ENCODE measurements at regions not wholly inside any gene's neighbourhood (a gene's known extent, or its start where the extent isn't known, plus 50 kb on each side); places are given as distances from the start of the nearest gene placed in this dataset.
"Not testable (repeated sequence)": the region's sequence is repeated elsewhere in the genome, so short reads cannot be mapped to it uniquely, and the experiment has no call there.

- Histone ChIP-seq H3K79me1 (ENCODE audit: low read length) (peaks cover 28% of the 10 kb centered on the region), H3K27ac (ENCODE audit: low read depth, low read length) (peak overlapping the region; percentile 93), H2BK120ac (ENCODE audit: insufficient read depth, low read length, poor library complexity) (peak overlapping the region; percentile 1)
- H3K14ac ChIP-seq (ENCODE audit: low read length); H4K12ac ChIP-seq (ENCODE audit: low read depth, low read length); H3K9ac ChIP-seq (ENCODE audit: low read length); H3K4me1 ChIP-seq (ENCODE audit: control insufficient read depth in 1 of 2, insufficient read depth in 2 of 2, low read length in 2 of 2); H3K18ac ChIP-seq (ENCODE audit: low read length); H3K23ac ChIP-seq (ENCODE audit: low read length); H4K91ac ChIP-seq (ENCODE audit: low read depth, low read length); H3K36me3 ChIP-seq (ENCODE audit: control insufficient read depth in 1 of 2, insufficient read depth in 2 of 2, low read length in 2 of 2); H3K79me2 ChIP-seq (ENCODE audit: control insufficient read depth, insufficient read depth, low read length, poor library complexity); H3K4ac ChIP-seq (ENCODE audit: low read depth, low read length); H3K4me3 ChIP-seq (ENCODE audit: low read depth, low read length); H3K9me3 ChIP-seq (ENCODE audit: insufficient read depth, low read depth, low read length); H2BK5ac ChIP-seq (ENCODE audit: low read depth, low read length, poor library complexity); H4K8ac ChIP-seq (ENCODE audit: low read depth, low read length); H3K27me3 ChIP-seq (ENCODE audit: insufficient read depth, low read length); H3K4me2 ChIP-seq (ENCODE audit: low read length); H2AFZ ChIP-seq (ENCODE audit: insufficient read depth, low read length, poor library complexity); H2AK5ac ChIP-seq (ENCODE audit: low read length); H2BK12ac ChIP-seq (ENCODE audit: low read length): not testable (repeated sequence)
- DNase-seq: peak; percentile 68 to 80
- WGBS (ENCODE audit: extremely low coverage, insufficient coverage, insufficient read length): no CpG with 5 or more reads among the region's 10 CpGs
Measured at GRCh38 chr2:41039750-41040149, 587.9 kb upstream of the SLC8A1 start.

- H3K27ac ChIP-seq (ENCODE audit: low read depth, low read length): peak overlapping the region; percentile 98
- H3K79me1 ChIP-seq (ENCODE audit: low read length): peaks cover 25% of the 10 kb centered on the region
- peak overlapping the region; percentile 93 for H4K8ac ChIP-seq (ENCODE audit: low read depth, low read length)
- H3K4me3 ChIP-seq (ENCODE audit: low read depth, low read length): no peak overlapping the region
- no peak overlapping the region for H3K9ac ChIP-seq (ENCODE audit: low read length)
- peak overlapping the region; percentile 95 for H3K4ac ChIP-seq (ENCODE audit: low read depth, low read length)
- H3K4me2 ChIP-seq (ENCODE audit: low read length): no peak overlapping the region
- peak overlapping the region; percentile 100 for H4K91ac ChIP-seq (ENCODE audit: low read depth, low read length)
- H2BK120ac ChIP-seq (ENCODE audit: insufficient read depth, low read length, poor library complexity): peak overlapping the region; percentile 100
- no peak overlapping the region for H3K23ac ChIP-seq (ENCODE audit: low read length)
- peaks cover 0 to 2% of the 10 kb centered on the region in 2 experiments for H3K4me1 ChIP-seq (ENCODE audit: control insufficient read depth in 1 of 2, insufficient read depth in 2 of 2, low read length in 2 of 2)
- no peak for DNase-seq
- H2BK12ac ChIP-seq (ENCODE audit: low read length): peak overlapping the region; percentile 98
- peak overlapping the region; percentile 69 for H4K12ac ChIP-seq (ENCODE audit: low read depth, low read length)
- H3K27me3 ChIP-seq (ENCODE audit: insufficient read depth, low read length): no peaks in the 10 kb centered on the region
- no peaks in the 10 kb centered on the region for H3K79me2 ChIP-seq (ENCODE audit: control insufficient read depth, insufficient read depth, low read length, poor library complexity)
- H3K36me3 ChIP-seq (ENCODE audit: control insufficient read depth in 1 of 2, insufficient read depth in 2 of 2, low read length in 2 of 2): peaks cover 0 to 2% of the 10 kb centered on the region in 2 experiments
- peaks cover 1% of the 10 kb centered on the region for H3K9me3 ChIP-seq (ENCODE audit: insufficient read depth, low read depth, low read length)
- H3K18ac ChIP-seq (ENCODE audit: low read length): peak overlapping the region; percentile 97
- peak overlapping the region; percentile 81 for H2AFZ ChIP-seq (ENCODE audit: insufficient read depth, low read length, poor library complexity)
- peak overlapping the region; percentile 99 for H2AK5ac ChIP-seq (ENCODE audit: low read length)
- H3K14ac ChIP-seq (ENCODE audit: low read length): peak overlapping the region; percentile 96
- no CpG with 5 or more reads among the region's 6 CpGs for WGBS (ENCODE audit: extremely low coverage, insufficient coverage, insufficient read length)
- peak overlapping the region; percentile 97 for H2BK5ac ChIP-seq (ENCODE audit: low read depth, low read length, poor library complexity)
Measured at GRCh38 chr2:41040782-41041520, 589.1 kb upstream of the SLC8A1 start.

- Histone ChIP-seq H2AFZ (ENCODE audit: insufficient read depth, low read length, poor library complexity) (no peak overlapping the region), H3K79me1 (ENCODE audit: low read length) (peaks cover 23% of the 10 kb centered on the region), H3K27me3 (ENCODE audit: insufficient read depth, low read length) (no peaks in the 10 kb centered on the region), H3K4me3 (ENCODE audit: low read depth, low read length) (no peak overlapping the region), H4K12ac (ENCODE audit: low read depth, low read length) (no peak overlapping the region), H2BK12ac (ENCODE audit: low read length) (no peak overlapping the region), H2BK5ac (ENCODE audit: low read depth, low read length, poor library complexity) (no peak overlapping the region), H3K4ac (ENCODE audit: low read depth, low read length) (no peak overlapping the region), H3K4me1 (ENCODE audit: control insufficient read depth in 1 of 2, insufficient read depth in 2 of 2, low read length in 2 of 2) (peaks cover 0 to 2% of the 10 kb centered on the region in 2 experiments), H3K9me3 (ENCODE audit: insufficient read depth, low read depth, low read length) (peaks cover 1% of the 10 kb centered on the region), H3K9ac (ENCODE audit: low read length) (no peak overlapping the region), H3K23ac (ENCODE audit: low read length) (no peak overlapping the region), H4K91ac (ENCODE audit: low read depth, low read length) (no peak overlapping the region), H2AK5ac (ENCODE audit: low read length) (no peak overlapping the region), H3K79me2 (ENCODE audit: control insufficient read depth, insufficient read depth, low read length, poor library complexity) (no peaks in the 10 kb centered on the region), H3K36me3 (ENCODE audit: control insufficient read depth in 1 of 2, insufficient read depth in 2 of 2, low read length in 2 of 2) (peaks cover 0 to 2% of the 10 kb centered on the region in 2 experiments), H2BK120ac (ENCODE audit: insufficient read depth, low read length, poor library complexity) (no peak overlapping the region), H3K18ac (ENCODE audit: low read length) (no peak overlapping the region), H3K4me2 (ENCODE audit: low read length) (no peak overlapping the region), H4K8ac (ENCODE audit: low read depth, low read length) (no peak overlapping the region), H3K14ac (ENCODE audit: low read length) (no peak overlapping the region), H3K27ac (ENCODE audit: low read depth, low read length) (no peak overlapping the region)
- DNase-seq: peak in 1 of 2 donors; percentile 41
Measured at GRCh38 chr2:41042343-41042742, 590.5 kb upstream of the SLC8A1 start.

GRCh38 chr2:41061356-41061755 is 609.5 kb upstream of the SLC8A1 start:
- no peak overlapping the region for H3K4me3 ChIP-seq (ENCODE audit: low read depth, low read length)
- H4K8ac ChIP-seq (ENCODE audit: low read depth, low read length): no peak overlapping the region

More at GRCh38 chr2:41061356-41061755, 609.5 kb upstream of the SLC8A1 start:
- no peak overlapping the region for H4K12ac ChIP-seq (ENCODE audit: low read depth, low read length)
- no peaks in the 10 kb centered on the region for H3K9me3 ChIP-seq (ENCODE audit: insufficient read depth, low read depth, low read length)
- H2BK12ac ChIP-seq (ENCODE audit: low read length): no peak overlapping the region
- no peak overlapping the region for H2BK5ac ChIP-seq (ENCODE audit: low read depth, low read length, poor library complexity)
- H3K23ac ChIP-seq (ENCODE audit: low read length): no peak overlapping the region
- H3K14ac ChIP-seq (ENCODE audit: low read length): no peak overlapping the region
- H3K9ac ChIP-seq (ENCODE audit: low read length): no peak overlapping the region
- no peak overlapping the region for H3K4me2 ChIP-seq (ENCODE audit: low read length)
- no peaks in the 10 kb centered on the region for H3K27me3 ChIP-seq (ENCODE audit: insufficient read depth, low read length)
- no peak overlapping the region for H3K4ac ChIP-seq (ENCODE audit: low read depth, low read length)
- no peak overlapping the region for H2AFZ ChIP-seq (ENCODE audit: insufficient read depth, low read length, poor library complexity)
- no peak overlapping the region for H2AK5ac ChIP-seq (ENCODE audit: low read length)
- no peaks in the 10 kb centered on the region for H3K79me1 ChIP-seq (ENCODE audit: low read length)
- DNase-seq: no peak
- H4K91ac ChIP-seq (ENCODE audit: low read depth, low read length): no peak overlapping the region
- H3K4me1 ChIP-seq (ENCODE audit: control insufficient read depth in 1 of 2, insufficient read depth in 2 of 2, low read length in 2 of 2): no peaks in the 10 kb centered on the region
- H3K79me2 ChIP-seq (ENCODE audit: control insufficient read depth, insufficient read depth, low read length, poor library complexity): no peaks in the 10 kb centered on the region
- no peaks in the 10 kb centered on the region for H3K36me3 ChIP-seq (ENCODE audit: control insufficient read depth in 1 of 2, insufficient read depth in 2 of 2, low read length in 2 of 2)
- H3K27ac ChIP-seq (ENCODE audit: low read depth, low read length): no peak overlapping the region
- no peak overlapping the region for H2BK120ac ChIP-seq (ENCODE audit: insufficient read depth, low read length, poor library complexity)
- H3K18ac ChIP-seq (ENCODE audit: low read length): no peak overlapping the region

Data from trophoblast cell (in vitro differentiated cells and primary cell).